ENCODE measurements at regions not wholly inside any gene's neighbourhood (a gene's known extent, or its start where the extent isn't known, plus 50 kb on each side); places are given as distances from the start of the nearest gene placed in this dataset.

DNA sequence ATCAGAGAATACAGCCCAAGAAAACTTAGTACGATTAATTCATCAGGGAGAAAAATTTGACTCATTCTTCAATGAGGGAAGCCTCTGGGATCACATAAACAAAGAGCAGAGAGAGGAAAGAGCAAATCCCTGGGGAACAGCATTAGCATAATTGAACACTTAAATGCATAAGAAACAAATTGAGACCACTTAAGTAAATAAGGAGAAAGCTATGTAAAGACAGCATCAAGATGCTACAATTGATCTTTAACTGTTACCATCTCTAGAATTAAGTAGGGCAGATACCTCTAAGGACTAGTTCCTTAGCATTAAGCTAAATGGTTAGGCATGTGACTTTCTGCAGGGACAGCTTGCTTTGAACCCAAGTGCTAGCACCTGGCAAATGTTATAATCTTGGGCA lies 265.1 kb upstream of the NEGR1 start:
- TF ChIP-seq, protein P1, sequence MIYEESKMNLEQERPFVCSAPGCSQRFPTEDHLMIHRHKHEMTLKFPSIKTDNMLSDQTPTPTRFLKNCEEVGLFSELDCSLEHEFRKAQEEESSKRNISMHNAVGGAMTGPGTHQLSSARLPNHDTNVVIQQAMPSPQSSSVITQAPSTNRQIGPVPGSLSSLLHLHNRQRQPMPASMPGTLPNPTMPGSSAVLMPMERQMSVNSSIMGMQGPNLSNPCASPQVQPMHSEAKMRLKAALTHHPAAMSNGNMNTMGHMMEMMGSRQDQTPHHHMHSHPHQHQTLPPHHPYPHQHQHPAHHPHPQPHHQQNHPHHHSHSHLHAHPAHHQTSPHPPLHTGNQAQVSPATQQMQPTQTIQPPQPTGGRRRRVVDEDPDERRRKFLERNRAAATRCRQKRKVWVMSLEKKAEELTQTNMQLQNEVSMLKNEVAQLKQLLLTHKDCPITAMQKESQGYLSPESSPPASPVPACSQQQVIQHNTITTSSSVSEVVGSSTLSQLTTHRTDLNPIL (CRISPR knock-in tag; IDR thresholded peaks at IDR 0.05; ENCODE audit: low read depth) = no peak
- no peak for TF ChIP-seq ZFP3 (CRISPR knock-in tag; IDR thresholded peaks at IDR 0.05)
- no peak for TF ChIP-seq ZFP30 (CRISPR knock-in tag; IDR thresholded peaks at IDR 0.05)
- no peak for TF ChIP-seq ARNTL (CRISPR knock-in tag; IDR thresholded peaks at IDR 0.05; ENCODE audit: borderline replicate concordance, low read depth)
- TF ChIP-seq, protein P2, sequence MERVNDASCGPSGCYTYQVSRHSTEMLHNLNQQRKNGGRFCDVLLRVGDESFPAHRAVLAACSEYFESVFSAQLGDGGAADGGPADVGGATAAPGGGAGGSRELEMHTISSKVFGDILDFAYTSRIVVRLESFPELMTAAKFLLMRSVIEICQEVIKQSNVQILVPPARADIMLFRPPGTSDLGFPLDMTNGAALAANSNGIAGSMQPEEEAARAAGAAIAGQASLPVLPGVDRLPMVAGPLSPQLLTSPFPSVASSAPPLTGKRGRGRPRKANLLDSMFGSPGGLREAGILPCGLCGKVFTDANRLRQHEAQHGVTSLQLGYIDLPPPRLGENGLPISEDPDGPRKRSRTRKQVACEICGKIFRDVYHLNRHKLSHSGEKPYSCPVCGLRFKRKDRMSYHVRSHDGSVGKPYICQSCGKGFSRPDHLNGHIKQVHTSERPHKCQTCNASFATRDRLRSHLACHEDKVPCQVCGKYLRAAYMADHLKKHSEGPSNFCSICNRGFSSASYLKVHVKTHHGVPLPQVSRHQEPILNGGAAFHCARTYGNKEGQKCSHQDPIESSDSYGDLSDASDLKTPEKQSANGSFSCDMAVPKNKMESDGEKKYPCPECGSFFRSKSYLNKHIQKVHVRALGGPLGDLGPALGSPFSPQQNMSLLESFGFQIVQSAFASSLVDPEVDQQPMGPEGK (CRISPR knock-in tag; IDR thresholded peaks at IDR 0.05; ENCODE audit: borderline replicate concordance) = no peak
- TF ChIP-seq ZC3H10 (CRISPR knock-in tag; IDR thresholded peaks at IDR 0.05) = no peak
- TF ChIP-seq ZNF8 (CRISPR knock-in tag; IDR thresholded peaks at IDR 0.05) = no peak
